HEK293 (cell line): ENCODE measurements at regions not wholly inside any gene's neighbourhood (a gene's known extent, or its start where the extent isn't known, plus 50 kb on each side); places are given as distances from the start of the nearest gene placed in this dataset.

Source experiments
- CTCF ChIP-seq: fragments of 450-650 bp; formaldehyde crosslinking; IDR thresholded peaks from 2 replicates; pipeline ENCODE4 v1.5.1; 2016; ENCODE audit warnings: missing biosample characterization, missing genetic modification characterization
- GLIS1 ChIP-seq: fragments of 450-650 bp; formaldehyde crosslinking; IDR thresholded peaks from 2 replicates; pipeline ENCODE4 v1.5.1; 2016; ENCODE audit warnings: missing biosample characterization, missing genetic modification characterization
- PBX3 ChIP-seq: sonication (generic); formaldehyde crosslinking; IDR thresholded peaks from 2 replicates; pipeline ENCODE4 v1.8.1; 2022; ENCODE audit warnings: mild to moderate bottlenecking, moderate library complexity, missing genetic modification reagents
- REST ChIP-seq: fragments of 450-650 bp; formaldehyde crosslinking; IDR thresholded peaks from 2 replicates; pipeline ENCODE4 v1.5.1; 2016; ENCODE audit warnings: missing biosample characterization, missing genetic modification characterization
- SP2 ChIP-seq: fragments of 450-650 bp; formaldehyde crosslinking; IDR thresholded peaks from 2 replicates; pipeline ENCODE4 v1.5.1; 2016; ENCODE audit warnings: missing biosample characterization, missing genetic modification characterization
- YY1 ChIP-seq: fragments of 450-650 bp; formaldehyde crosslinking; IDR thresholded peaks from 2 replicates; pipeline ENCODE4 v1.5.1; 2018; ENCODE audit warnings: missing biosample characterization, missing genetic modification characterization
- YY2 ChIP-seq: fragments of 450-650 bp; formaldehyde crosslinking; IDR thresholded peaks from 2 replicates; pipeline ENCODE4 v1.5.1; 2016; ENCODE audit warnings: missing biosample characterization, missing genetic modification characterization
- ZNF146 ChIP-seq: fragments of 450-650 bp; formaldehyde crosslinking; IDR thresholded peaks from 2 replicates; pipeline ENCODE4 v1.5.1; 2016; ENCODE audit warnings: missing biosample characterization, missing genetic modification characterization
- ZNF398 ChIP-seq: fragments of 450-650 bp; formaldehyde crosslinking; IDR thresholded peaks from 2 replicates; pipeline ENCODE4 v1.5.1; 2017; ENCODE audit warnings: missing biosample characterization, missing genetic modification characterization
- ZNF530 ChIP-seq: fragments of 450-650 bp; formaldehyde crosslinking; IDR thresholded peaks from 2 replicates; pipeline ENCODE4 v1.5.1; 2016; ENCODE audit warnings: low read depth, missing biosample characterization, missing genetic modification characterization
- ZNF629 ChIP-seq: fragments of 450-650 bp; formaldehyde crosslinking; IDR thresholded peaks from 2 replicates; pipeline ENCODE4 v1.5.1; 2017; ENCODE audit warnings: missing biosample characterization, missing genetic modification characterization
- ZNF704 ChIP-seq: fragments of 450-650 bp; formaldehyde crosslinking; IDR thresholded peaks from 2 replicates; pipeline ENCODE4 v1.5.1; 2016; ENCODE audit warnings: missing biosample characterization, missing genetic modification characterization

GRCh38 chr4:170305627-170306026 is 215.9 kb upstream of the AADAT start:
- no peak for TF ChIP-seq ZNF704 (tag by site-specific recombination)
- TF ChIP-seq CTCF = no peak
- no peak for TF ChIP-seq ZNF629
- no peak for TF ChIP-seq PBX3 (CRISPR knock-in tag)
- no peak for TF ChIP-seq SP2
- TF ChIP-seq GLIS1 (tag by site-specific recombination) = no peak
- no peak for TF ChIP-seq YY1 (tag by site-specific recombination)
- no peak for TF ChIP-seq ZNF398 (tag by site-specific recombination)
- TF ChIP-seq REST = no peak
- TF ChIP-seq ZNF530 (tag by site-specific recombination) = no peak
- TF ChIP-seq YY2 (tag by site-specific recombination) = no peak
- TF ChIP-seq ZNF146 (tag by site-specific recombination) = no peak
